Fibroblast of mammary gland (primary cell): ENCODE measurements at regions not wholly inside any gene's neighbourhood (a gene's known extent, or its start where the extent isn't known, plus 50 kb on each side); places are given as distances from the start of the nearest gene placed in this dataset.
A peak's percentile ranks its signal among the peaks of the same experiment; 100 is the strongest.

ENCODE experiments used
- DNase-seq: peaks from one replicate; pipeline ENCODE4 v3.0.0-alpha.2; 2010; ENCODE audit warnings: low read depth
- H3K4me3 ChIP-seq: 2 replicates; pipeline ENCODE4 v1.5.1; 2011; ENCODE audit warnings: low read depth, mild to moderate bottlenecking, low read length, moderate library complexity; ENCODE audit not compliant: control insufficient read depth
- TF ChIP-seq, protein P1 (sequence below): conservative IDR thresholded peaks from 2 replicates; pipeline ENCODE4 v1.5.1; 2011; ENCODE audit warnings: low read depth, low read length, inconsistent platforms; ENCODE audit not compliant: control insufficient read depth, insufficient read depth

DNA sequence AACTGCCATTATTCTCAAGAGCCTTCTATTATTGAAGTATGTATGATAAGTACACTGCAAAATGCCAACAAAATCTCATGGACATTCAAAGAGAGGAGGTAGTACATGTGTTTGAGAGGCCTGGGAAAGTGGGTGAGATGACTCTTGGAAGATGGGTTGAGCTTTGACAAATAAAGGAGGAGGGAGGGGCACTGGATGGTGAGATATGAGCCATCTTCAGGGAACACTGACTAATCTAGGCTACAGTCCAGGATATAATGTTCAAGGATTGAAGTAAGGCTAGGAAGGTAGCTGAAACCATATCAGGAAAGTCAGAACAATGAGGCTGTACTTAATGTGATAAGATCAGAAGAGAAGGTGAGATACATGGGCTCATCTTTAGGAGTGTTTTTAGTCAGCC is 559.7 kb downstream of the ZEB2 start:
- DNase-seq, result peak; percentile 80
- H3K4me3 ChIP-seq, result no peak overlapping the region

DNA sequence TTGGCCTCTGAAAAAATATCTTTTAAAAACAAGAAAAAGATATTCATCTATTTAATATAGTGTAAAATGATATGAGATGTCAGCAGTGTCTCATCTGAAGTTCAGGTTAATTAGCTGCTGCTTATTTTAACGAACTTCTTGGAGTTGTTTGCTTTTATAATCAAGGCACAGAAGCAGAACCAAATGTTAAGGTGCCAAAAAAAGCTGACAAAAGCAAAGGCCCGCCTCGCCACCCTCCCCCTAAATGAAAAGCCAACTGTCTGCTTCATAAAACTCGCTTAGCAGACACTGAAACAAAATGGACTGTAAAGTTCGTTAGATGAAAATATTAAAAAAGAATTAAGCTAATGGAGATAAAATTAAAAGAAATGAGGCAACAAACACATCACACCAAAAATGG is 562.6 kb downstream of the ZEB2 start:
- no peak overlapping the region for H3K4me3 ChIP-seq
- TF ChIP-seq, protein P1, sequence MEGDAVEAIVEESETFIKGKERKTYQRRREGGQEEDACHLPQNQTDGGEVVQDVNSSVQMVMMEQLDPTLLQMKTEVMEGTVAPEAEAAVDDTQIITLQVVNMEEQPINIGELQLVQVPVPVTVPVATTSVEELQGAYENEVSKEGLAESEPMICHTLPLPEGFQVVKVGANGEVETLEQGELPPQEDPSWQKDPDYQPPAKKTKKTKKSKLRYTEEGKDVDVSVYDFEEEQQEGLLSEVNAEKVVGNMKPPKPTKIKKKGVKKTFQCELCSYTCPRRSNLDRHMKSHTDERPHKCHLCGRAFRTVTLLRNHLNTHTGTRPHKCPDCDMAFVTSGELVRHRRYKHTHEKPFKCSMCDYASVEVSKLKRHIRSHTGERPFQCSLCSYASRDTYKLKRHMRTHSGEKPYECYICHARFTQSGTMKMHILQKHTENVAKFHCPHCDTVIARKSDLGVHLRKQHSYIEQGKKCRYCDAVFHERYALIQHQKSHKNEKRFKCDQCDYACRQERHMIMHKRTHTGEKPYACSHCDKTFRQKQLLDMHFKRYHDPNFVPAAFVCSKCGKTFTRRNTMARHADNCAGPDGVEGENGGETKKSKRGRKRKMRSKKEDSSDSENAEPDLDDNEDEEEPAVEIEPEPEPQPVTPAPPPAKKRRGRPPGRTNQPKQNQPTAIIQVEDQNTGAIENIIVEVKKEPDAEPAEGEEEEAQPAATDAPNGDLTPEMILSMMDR, result no peak
- no peak for DNase-seq

More for the DNA sequence above, 559.7 kb downstream of the ZEB2 start:
- TF ChIP-seq, protein P1, result no peak

DNA sequence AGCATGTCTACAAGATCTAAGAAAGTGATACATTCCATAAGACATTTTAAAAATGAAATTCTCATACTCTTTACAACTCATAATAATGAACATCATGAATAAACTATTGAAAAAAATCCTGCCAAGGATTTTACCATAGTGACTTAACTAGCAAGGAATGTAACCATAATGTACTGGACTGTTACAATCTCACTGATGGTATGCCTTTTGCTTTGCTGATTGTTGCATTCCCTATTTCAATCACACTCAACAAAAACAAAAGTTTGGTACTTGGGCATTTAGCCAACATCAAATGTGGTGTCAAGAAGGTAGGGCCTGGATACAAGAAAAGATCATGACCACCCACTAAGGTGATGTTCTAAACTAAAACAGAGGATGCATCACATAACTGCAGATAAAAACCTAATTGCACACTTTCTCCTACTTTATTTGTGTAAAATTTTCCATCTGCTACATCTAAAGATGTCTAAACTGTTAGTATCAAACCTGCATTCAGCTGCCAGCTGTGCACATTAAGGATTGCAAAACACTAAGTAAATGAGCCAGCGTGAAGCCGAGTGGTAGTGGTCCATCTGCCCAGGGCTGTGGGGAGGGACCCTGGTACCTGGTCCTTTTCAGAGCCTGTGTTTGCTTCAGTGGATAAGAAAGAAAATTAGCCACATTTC is 564.4 kb downstream of the ZEB2 start:
- H3K4me3 ChIP-seq, result no peak overlapping the region
- TF ChIP-seq, protein P1, result no peak
- DNase-seq, result peak; percentile 75

DNA sequence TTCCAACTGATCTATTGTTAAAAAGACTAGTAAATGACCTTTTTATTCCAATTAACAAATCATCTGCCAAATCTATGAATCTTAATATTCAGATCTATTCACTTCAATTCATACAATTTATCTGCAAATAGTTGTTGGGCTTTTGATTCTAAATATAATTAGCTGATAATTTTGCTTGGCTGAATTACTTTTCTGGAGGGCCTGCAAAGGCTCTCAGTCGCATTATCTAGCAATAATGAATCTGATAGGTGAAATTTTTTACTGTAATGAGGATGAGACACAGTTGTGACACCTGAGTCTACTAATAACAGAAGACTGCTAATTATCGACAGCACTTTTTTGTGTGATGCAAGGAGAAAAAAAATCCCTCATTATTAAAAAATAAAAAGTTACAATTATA is 565.1 kb downstream of the ZEB2 start:
- H3K4me3 ChIP-seq, result no peak overlapping the region
- TF ChIP-seq, protein P1, result no peak
- no peak for DNase-seq

DNA sequence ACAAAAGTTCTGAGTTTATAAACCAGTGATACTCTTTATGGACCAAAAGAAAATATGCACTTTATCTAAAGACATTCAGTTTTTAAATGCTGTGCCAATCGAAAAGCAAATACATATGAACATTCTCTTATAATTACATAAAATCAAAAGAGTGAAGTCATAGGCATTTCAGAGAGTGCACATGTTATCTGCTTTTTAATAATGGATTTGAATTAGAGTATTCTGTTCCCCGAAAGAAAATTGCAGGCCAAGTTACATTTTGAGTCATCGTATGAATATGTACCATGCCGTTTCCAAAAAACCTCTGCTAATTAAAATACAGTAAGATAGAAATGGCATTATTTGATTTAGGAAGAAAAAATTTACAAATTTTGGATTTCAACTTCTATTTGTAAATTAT is 565.7 kb downstream of the ZEB2 start:
- H3K4me3 ChIP-seq, result no peak overlapping the region
- TF ChIP-seq, protein P1, result no peak
- DNase-seq, result peak; percentile 55

DNA sequence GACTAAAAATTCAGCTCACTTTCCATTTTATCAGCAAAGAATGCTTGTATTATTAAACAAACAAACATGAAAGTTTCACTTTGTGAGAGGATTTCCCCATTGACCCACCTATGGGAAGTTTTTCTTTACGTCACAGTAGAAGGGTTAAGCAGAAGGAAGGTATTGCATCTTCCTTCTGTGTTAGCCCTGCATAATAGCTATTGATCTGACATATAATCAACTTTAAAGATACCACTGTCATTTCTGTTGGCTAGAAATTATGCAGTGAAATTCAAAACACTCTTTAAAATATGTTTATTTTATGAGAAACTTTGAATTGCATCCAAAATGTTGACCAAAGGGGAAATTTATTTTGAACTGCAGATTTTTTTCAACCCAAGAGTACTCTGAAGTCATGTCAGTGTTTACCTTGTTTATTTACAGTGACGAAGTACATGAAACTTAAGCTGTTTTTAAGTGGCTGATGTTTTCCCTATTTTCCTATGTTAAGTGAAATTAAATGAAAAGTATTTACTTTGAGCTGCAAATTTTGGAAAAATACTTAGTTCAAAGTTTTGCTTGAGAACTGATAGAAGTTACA is 566.4 kb downstream of the ZEB2 start:
- H3K4me3 ChIP-seq, result no peak overlapping the region

More for the DNA sequence above, 566.4 kb downstream of the ZEB2 start:
- no peak for DNase-seq
- TF ChIP-seq, protein P1, result no peak
